Loucy (cell line): ENCODE measurements at regions not wholly inside any gene's neighbourhood (a gene's known extent, or its start where the extent isn't known, plus 50 kb on each side); places are given as distances from the start of the nearest gene placed in this dataset.

Experiments
- EZH2phosphoT487 ChIP-seq: fragments of 200-600 bp; IDR thresholded peaks from 2 replicates; pipeline ENCODE4 v1.6.1; 2018; ENCODE audit warnings: antibody characterized with exemption, mild to moderate bottlenecking, moderate library complexity, borderline replicate concordance
- TF ChIP-seq, protein P1 (sequence below): fragments of 200-600 bp; sonication (generic); conservative IDR thresholded peaks from 2 replicates; pipeline ENCODE4 v1.5.1; 2014; ENCODE audit warnings: mild to moderate bottlenecking, antibody characterized with exemption, low read length

DNA sequence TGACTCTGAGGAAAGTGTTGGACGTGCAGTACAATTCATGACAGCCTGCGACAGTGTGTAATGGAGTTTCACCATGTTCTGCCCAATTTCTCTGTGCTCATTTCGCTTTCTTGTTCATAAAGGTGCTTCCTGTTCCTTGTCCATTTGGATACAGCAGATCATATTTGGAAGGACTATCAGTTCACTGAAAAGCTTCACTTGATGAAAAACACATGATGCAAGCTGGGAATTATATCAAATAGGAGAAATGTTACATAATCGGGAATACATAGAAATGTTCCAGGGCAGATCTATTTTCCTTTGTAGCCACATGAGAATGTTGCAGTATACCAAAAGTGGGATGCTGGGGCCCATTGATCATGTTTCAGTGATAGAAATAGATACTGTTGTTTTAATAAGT, 266.3 kb upstream of the SLC14A2 start:
- TF ChIP-seq, protein P1, sequence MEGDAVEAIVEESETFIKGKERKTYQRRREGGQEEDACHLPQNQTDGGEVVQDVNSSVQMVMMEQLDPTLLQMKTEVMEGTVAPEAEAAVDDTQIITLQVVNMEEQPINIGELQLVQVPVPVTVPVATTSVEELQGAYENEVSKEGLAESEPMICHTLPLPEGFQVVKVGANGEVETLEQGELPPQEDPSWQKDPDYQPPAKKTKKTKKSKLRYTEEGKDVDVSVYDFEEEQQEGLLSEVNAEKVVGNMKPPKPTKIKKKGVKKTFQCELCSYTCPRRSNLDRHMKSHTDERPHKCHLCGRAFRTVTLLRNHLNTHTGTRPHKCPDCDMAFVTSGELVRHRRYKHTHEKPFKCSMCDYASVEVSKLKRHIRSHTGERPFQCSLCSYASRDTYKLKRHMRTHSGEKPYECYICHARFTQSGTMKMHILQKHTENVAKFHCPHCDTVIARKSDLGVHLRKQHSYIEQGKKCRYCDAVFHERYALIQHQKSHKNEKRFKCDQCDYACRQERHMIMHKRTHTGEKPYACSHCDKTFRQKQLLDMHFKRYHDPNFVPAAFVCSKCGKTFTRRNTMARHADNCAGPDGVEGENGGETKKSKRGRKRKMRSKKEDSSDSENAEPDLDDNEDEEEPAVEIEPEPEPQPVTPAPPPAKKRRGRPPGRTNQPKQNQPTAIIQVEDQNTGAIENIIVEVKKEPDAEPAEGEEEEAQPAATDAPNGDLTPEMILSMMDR: no peak
- TF ChIP-seq EZH2phosphoT487: no peak
